CD8-positive, alpha-beta memory T cell (primary cell): ENCODE measurements at regions not wholly inside any gene's neighbourhood (a gene's known extent, or its start where the extent isn't known, plus 50 kb on each side); places are given as distances from the start of the nearest gene placed in this dataset.

Source experiments
- CTCF ChIA-PET: fragments of 350-600 bp; sonication (Branson Sonifier 250); formaldehyde crosslinking; loops from one replicate; lab custom pipeline; 2021; ENCODE audit warnings: antibody characterized with exemption; lab: Charles Lee
- POLR2A ChIA-PET: fragments of 350-600 bp; sonication (Branson Sonifier 250); formaldehyde crosslinking; loops from one replicate; lab custom pipeline; 2021; ENCODE audit warnings: antibody characterized with exemption; lab: Charles Lee
- DNase-seq, 5 donors: peaks; one replicate each; pipeline versions ENCODE4 v3.0.0 to v3.0.0-alpha.2; 2020 to 2022; ENCODE audit warnings: mixed read lengths in 1 of 5
- H3K27ac ChIP-seq: one replicate; pipeline ENCODE4 v1.7.0; 2013; ENCODE audit warnings: low read depth, mild to moderate bottlenecking, low read length, moderate library complexity
- H3K27me3 ChIP-seq: 2 replicates; pipeline ENCODE4 v1.7.0; 2013; ENCODE audit warnings: low read length, mild to moderate bottlenecking; ENCODE audit not compliant: insufficient read depth, poor library complexity, severe bottlenecking
- H3K36me3 ChIP-seq: 2 replicates; pipeline ENCODE4 v1.7.0; 2013; ENCODE audit warnings: mild to moderate bottlenecking, low read length, moderate library complexity; ENCODE audit not compliant: insufficient read depth
- H3K4me1 ChIP-seq: 2 replicates; pipeline ENCODE4 v1.7.0; 2013; ENCODE audit warnings: mild to moderate bottlenecking, low read length, moderate library complexity; ENCODE audit not compliant: insufficient read depth
- H3K4me3 ChIP-seq: 2 replicates; pipeline ENCODE4 v1.7.0; 2013; ENCODE audit warnings: mild to moderate bottlenecking, low read length
- H3K9me3 ChIP-seq: 2 replicates; pipeline ENCODE4 v1.7.0; 2013; ENCODE audit warnings: mild to moderate bottlenecking, low read length
- H3K27ac Mint-ChIP-seq, 8 donors: one replicate each; pipeline ENCODE4 v1.8.0; 2020 to 2021; ENCODE audit warnings: mixed read lengths in 8 of 8, mild to moderate bottlenecking in 6 of 8, inconsistent platforms in 3 of 8, moderate library complexity in 3 of 8
- H3K27me3 Mint-ChIP-seq, 2 donors: one replicate each; pipeline ENCODE4 v1.8.0; 2020 to 2021; ENCODE audit warnings: mixed read lengths in 2 of 2, mild to moderate bottlenecking in 1 of 2, moderate library complexity in 1 of 2
- H3K36me3 Mint-ChIP-seq, 3 donors: one replicate each; pipeline ENCODE4 v1.8.0; 2020 to 2021; ENCODE audit warnings: mixed read lengths in 3 of 3, inconsistent platforms in 1 of 3, mild to moderate bottlenecking in 1 of 3
- H3K4me1 Mint-ChIP-seq, 3 donors: one replicate each; pipeline ENCODE4 v1.8.0; 2020 to 2021; ENCODE audit warnings: mixed read lengths in 3 of 3, inconsistent platforms in 1 of 3, mild to moderate bottlenecking in 1 of 3
- H3K4me3 Mint-ChIP-seq, 7 donors: one replicate each; pipeline ENCODE4 v1.8.0; 2020 to 2021; ENCODE audit warnings: mixed read lengths in 7 of 7, mild to moderate bottlenecking in 6 of 7, moderate library complexity in 4 of 7, inconsistent platforms in 2 of 7
- H3K9me3 Mint-ChIP-seq, 5 donors: one replicate each; pipeline ENCODE4 v1.8.0; 2020 to 2022; ENCODE audit warnings: mixed read lengths in 5 of 5, mild to moderate bottlenecking in 3 of 5, moderate library complexity in 2 of 5, inconsistent platforms in 1 of 5

DNA sequence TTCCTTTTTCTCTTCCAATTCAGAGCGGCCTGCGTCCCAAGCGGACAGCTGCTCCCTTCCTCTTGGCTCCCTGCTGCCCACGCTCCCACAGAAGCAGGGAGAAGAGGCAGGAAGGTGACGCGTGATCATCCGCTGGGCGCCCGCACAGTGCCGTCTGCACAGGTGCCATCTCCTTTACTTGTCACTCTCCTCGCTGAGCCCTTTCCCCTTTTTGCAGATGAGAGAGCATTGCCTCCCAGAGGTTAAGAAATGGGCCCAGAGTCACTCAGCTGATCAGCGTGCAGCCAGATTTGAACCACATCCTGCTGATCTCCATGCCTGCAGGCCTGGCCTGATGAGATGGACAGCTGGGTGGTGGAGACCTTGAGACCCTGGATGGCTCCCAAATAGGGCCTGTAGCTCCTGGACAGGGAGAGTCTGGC, 299.8 kb downstream of the SEC14L1 start:
- no peaks in the 10 kb centered on the region for H3K9me3 Mint-ChIP-seq
- Histone ChIP-seq H3K27me3 (no peaks in the 10 kb centered on the region), H3K27ac (peak overlapping the region; percentile 66), H3K36me3 (no peaks in the 10 kb centered on the region), H3K9me3 (no peaks in the 10 kb centered on the region), H3K4me1 (peaks cover 100% of the 10 kb centered on the region), H3K4me3 (peak overlapping the region; percentile 56)
- H3K4me1 Mint-ChIP-seq = peaks cover 94 to 100% (median 100%) of the 10 kb centered on the region in 3 donors
- peaks cover 0 to 3% of the 10 kb centered on the region in 2 donors for H3K27me3 Mint-ChIP-seq
- no peak for DNase-seq
- H3K4me3 Mint-ChIP-seq = peak overlapping the region in 6 of 7 donors; percentile 75 to 88 (median 76)
- ChIA-PET POLR2A (interaction anchor here (0.9 to 5.9 kb wide), 17 partner anchors 9 to 109 kb away, joined by 3 to 100 read pairs (median 9); no protein-coding TSS in a partner anchor), CTCF (interaction anchor here (0.8 to 6.1 kb wide), 21 partner anchors 10 to 110 kb away, joined by 3 to 74 read pairs (median 7); no protein-coding TSS in a partner anchor)
- peaks cover 0 to 1% (median 0%) of the 10 kb centered on the region in 3 donors for H3K36me3 Mint-ChIP-seq
- H3K27ac Mint-ChIP-seq = peak overlapping the region; percentile 87 to 100 (median 98)

DNA sequence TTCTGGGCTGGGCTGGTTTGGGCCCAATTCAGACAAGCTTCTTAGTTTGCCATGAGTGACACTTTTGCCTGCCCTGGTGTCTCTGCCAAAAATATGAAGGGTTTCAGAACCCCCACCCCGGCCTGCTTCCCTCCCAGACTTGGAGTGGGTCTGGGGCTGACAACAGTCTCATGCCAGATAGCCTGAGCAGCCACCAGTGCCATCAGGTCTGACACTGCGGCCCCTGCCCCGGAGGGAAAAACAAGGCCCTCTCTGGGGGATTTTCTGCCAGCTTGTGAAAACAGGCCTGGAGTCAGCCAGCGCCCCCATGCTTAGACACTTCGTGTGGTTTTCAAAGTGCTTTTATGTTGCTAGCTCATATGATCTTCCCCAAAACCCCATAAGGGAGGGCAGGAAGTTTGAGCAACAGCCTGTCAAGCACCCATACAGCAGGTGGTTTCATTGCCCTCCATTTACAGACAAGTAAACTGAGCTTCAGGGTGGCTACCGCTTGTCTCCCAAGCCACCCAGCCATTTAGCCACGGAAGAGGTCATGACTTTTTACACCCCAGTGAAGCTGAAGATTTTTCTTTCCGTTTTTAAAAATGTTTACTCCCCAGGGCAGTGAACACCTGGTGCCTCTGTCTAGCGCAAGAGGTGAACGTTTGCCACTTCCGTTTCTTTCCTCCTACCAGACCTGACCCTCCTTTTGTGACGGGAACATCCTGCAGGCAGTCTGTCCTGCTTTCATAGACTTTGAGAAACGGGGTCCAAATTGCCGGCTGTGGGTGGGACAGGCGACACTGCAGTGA, 300.6 kb downstream of the SEC14L1 start:
- no peaks in the 10 kb centered on the region for H3K36me3 ChIP-seq
- H3K4me3 Mint-ChIP-seq = peak overlapping the region; percentile 38 to 88 (median 76)
- no peaks in the 10 kb centered on the region for H3K9me3 ChIP-seq
- peaks cover 94 to 100% (median 100%) of the 10 kb centered on the region in 3 donors for H3K4me1 Mint-ChIP-seq
- ChIA-PET POLR2A (interaction anchor here (0.7 to 5.9 kb wide), 23 partner anchors 8 to 517 kb away, joined by 3 to 100 read pairs (median 7); partner anchors contain the start of gene TNRC6C), CTCF (interaction anchor here (0.7 to 6.1 kb wide), 23 partner anchors 9 to 125 kb away, joined by 3 to 74 read pairs (median 6); no protein-coding TSS in a partner anchor)
- H3K4me1 ChIP-seq = peaks cover 100% of the 10 kb centered on the region
- peak overlapping the region; percentile 66 for H3K27ac ChIP-seq
- H3K4me3 ChIP-seq = peak overlapping the region; percentile 56
- H3K9me3 Mint-ChIP-seq = no peaks in the 10 kb centered on the region
- peaks cover 0 to 3% (median 0%) of the 10 kb centered on the region in 3 donors for H3K36me3 Mint-ChIP-seq
- peaks cover 0 to 5% of the 10 kb centered on the region in 2 donors for H3K27me3 Mint-ChIP-seq
- DNase-seq = peak; percentile 65 to 93 (median 88)
- no peaks in the 10 kb centered on the region for H3K27me3 ChIP-seq
- H3K27ac Mint-ChIP-seq = peak overlapping the region; percentile 87 to 100 (median 98)

DNA sequence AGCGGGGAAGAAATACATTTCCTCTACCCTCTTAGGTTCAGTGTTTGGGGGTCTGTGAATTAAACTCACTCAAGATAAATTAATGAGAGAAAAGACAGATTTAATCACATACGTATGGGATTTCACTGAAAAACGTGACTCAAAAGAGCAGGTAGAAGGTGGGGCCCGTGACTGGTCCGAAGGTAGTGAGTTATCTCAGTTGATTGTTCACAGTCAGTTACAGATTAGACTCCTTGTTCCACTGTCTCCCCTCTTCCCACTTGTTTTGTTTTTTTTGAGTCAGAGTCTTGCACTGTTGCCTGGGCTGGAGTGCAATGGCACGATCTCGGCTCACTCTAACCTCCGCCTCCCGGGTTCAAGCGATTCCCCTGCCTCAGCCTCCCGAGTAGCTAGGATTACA, 301.2 kb downstream of the SEC14L1 start:
- POLR2A ChIA-PET = interaction anchor here (0.7 to 5.9 kb wide), 20 partner anchors 8 to 516 kb away, joined by 3 to 100 read pairs (median 8); partner anchors contain the start of gene TNRC6C
- DNase-seq = no peak
- H3K4me3 ChIP-seq = no peak overlapping the region

DNA sequence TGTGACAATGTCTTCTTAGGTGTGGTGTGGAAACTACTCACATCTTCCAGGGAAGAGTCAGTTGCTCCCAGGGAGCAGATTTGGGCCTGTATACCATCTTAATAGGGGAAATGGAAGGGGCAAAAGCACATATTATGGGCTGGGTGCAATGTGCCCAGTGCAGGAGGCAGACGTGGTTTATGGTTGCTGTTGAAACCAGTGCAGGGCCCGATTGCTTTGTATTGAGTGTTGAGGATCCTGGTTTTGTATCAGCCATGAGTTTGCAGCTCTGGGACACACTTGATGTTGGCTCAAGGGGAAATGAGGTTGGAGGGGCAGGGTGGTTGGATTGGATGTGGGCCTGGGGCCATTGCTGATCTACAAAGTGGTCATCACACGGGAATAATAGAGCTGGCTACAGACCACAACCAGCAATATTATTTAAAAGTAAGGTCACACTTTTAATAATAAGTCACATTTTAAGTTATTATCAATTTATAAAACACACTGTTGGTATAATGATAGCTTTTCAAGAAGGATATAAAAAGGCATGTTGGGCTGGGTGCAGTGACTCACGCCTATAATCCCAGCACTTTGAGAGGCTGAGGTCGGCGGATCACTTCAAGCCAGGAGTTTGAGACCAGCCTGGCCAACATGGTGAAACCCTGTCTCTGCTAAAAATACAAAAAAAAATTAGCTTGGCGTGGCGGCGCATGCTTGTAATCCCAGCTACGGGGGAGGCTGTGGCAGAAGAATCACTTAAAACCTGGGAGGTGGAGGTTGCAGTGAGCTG, 302.4 kb downstream of the SEC14L1 start:
- H3K4me1 ChIP-seq = peaks cover 100% of the 10 kb centered on the region
- peak overlapping the region; percentile 68 to 84 (median 77) for H3K4me3 Mint-ChIP-seq
- H3K4me1 Mint-ChIP-seq = peaks cover 91 to 99% (median 98%) of the 10 kb centered on the region in 3 donors

More for the DNA sequence above, 301.2 kb downstream of the SEC14L1 start:
- H3K27ac Mint-ChIP-seq = peak overlapping the region; percentile 87 to 100 (median 98)
- H3K4me3 Mint-ChIP-seq = peak overlapping the region; percentile 38 to 88 (median 76)
- Histone ChIP-seq H3K36me3 (no peaks in the 10 kb centered on the region), H3K27ac (peak overlapping the region; percentile 66), H3K9me3 (no peaks in the 10 kb centered on the region), H3K27me3 (no peaks in the 10 kb centered on the region), H3K4me1 (peaks cover 100% of the 10 kb centered on the region)
- CTCF ChIA-PET = interaction anchor here (1.0 to 6.1 kb wide), 15 partner anchors 8 to 111 kb away, joined by 3 to 74 read pairs (median 11); no protein-coding TSS in a partner anchor
- no peaks in the 10 kb centered on the region for H3K9me3 Mint-ChIP-seq
- H3K4me1 Mint-ChIP-seq = peaks cover 94 to 100% (median 100%) of the 10 kb centered on the region in 3 donors
- peaks cover 0 to 4% (median 0%) of the 10 kb centered on the region in 3 donors for H3K36me3 Mint-ChIP-seq
- H3K27me3 Mint-ChIP-seq = peaks cover 0 to 5% of the 10 kb centered on the region in 2 donors

DNA sequence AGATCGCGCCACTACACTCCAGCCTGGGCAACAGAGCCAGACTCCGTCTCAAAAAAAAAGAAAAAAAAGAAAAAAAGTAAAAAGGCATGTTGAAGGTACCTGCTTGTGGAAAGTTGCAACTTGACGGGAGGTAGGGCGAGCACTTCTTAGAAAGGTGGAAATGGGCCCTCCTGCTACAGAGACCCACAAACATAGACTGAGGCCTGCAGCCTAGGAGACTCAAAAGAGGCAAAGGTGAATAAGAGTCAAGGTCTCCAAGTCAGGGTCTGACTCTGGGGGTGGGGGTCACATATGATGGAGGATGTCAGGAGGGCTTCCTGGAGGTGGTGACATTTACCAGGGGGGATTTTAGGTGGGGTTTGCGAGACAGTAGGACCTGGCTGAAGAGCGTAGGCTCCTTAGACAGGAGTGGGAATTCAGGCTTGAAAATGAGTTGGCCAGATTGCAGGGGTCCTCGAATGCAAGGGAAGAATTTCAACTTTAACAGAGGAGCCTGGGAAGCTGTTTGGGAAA, 303.0 kb downstream of the SEC14L1 start:
- peaks cover 87 to 97% (median 97%) of the 10 kb centered on the region in 3 donors for H3K4me1 Mint-ChIP-seq
- ChIA-PET POLR2A (interaction anchor here (1.3 to 5.9 kb wide), 5 partner anchors 9 to 515 kb away, joined by 3 to 100 read pairs (median 9); partner anchors contain the start of gene TNRC6C), CTCF (interaction anchor here (1.0 to 6.1 kb wide), 10 partner anchors 9 to 111 kb away, joined by 3 to 74 read pairs (median 5); no protein-coding TSS in a partner anchor)
- Histone ChIP-seq H3K27me3 (no peaks in the 10 kb centered on the region), H3K4me3 (peak overlapping the region; percentile 66), H3K9me3 (no peaks in the 10 kb centered on the region), H3K4me1 (peaks cover 100% of the 10 kb centered on the region), H3K27ac (peak overlapping the region; percentile 71), H3K36me3 (no peaks in the 10 kb centered on the region)
- no peak for DNase-seq
- peaks cover 0 to 5% of the 10 kb centered on the region in 2 donors for H3K27me3 Mint-ChIP-seq
- peak overlapping the region; percentile 55 to 84 (median 77) for H3K4me3 Mint-ChIP-seq
- H3K36me3 Mint-ChIP-seq = peaks cover 0 to 7% (median 0%) of the 10 kb centered on the region in 3 donors
- no peaks in the 10 kb centered on the region for H3K9me3 Mint-ChIP-seq
- H3K27ac Mint-ChIP-seq = peak overlapping the region; percentile 87 to 100 (median 98)

More for the DNA sequence above, 302.4 kb downstream of the SEC14L1 start:
- Histone ChIP-seq H3K4me3 (peak overlapping the region; percentile 66), H3K9me3 (no peaks in the 10 kb centered on the region), H3K27ac (peak overlapping the region; percentile 3), H3K27me3 (no peaks in the 10 kb centered on the region), H3K36me3 (no peaks in the 10 kb centered on the region)
- DNase-seq = no peak
- POLR2A ChIA-PET = interaction anchor here (1.3 to 5.9 kb wide), 3 partner anchors 10 to 516 kb away, joined by 3 to 100 read pairs (median 7); partner anchors contain the start of gene TNRC6C
- Mint-ChIP-seq H3K36me3 (peaks cover 0 to 6% (median 0%) of the 10 kb centered on the region in 3 donors), H3K9me3 (no peaks in the 10 kb centered on the region), H3K27me3 (peaks cover 0 to 5% of the 10 kb centered on the region in 2 donors), H3K27ac (peak overlapping the region; percentile 87 to 100 (median 98))
- CTCF ChIA-PET = interaction anchor here (0.9 to 6.1 kb wide), 8 partner anchors 8 to 69 kb away, joined by 3 to 74 read pairs (median 4); no protein-coding TSS in a partner anchor

DNA sequence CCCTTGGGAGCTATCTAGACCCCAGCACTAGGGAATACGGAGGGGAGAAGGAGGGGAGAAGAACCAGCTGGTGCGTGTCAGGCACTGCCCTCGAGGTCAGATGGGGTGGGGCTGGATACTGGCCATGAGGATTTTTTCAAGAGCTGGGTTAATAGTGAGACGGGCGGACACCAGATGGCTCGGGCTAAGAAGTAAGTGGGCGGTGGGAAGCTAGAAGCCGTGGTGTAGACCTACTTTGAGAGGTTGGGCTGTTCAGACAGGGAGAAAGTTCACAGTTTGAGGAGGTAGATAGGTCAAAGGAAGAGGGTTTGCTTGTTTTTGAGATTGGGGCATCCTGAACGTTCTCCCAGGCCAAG, 303.8 kb downstream of the SEC14L1 start:
- no peaks in the 10 kb centered on the region for H3K9me3 Mint-ChIP-seq

More for the DNA sequence above, 303.8 kb downstream of the SEC14L1 start:
- Mint-ChIP-seq H3K27ac (peak overlapping the region; percentile 87 to 100 (median 98)), H3K4me1 (peaks cover 87 to 97% (median 97%) of the 10 kb centered on the region in 3 donors), H3K36me3 (peaks cover 0 to 11% (median 0%) of the 10 kb centered on the region in 3 donors), H3K27me3 (peaks cover 0 to 5% of the 10 kb centered on the region in 2 donors), H3K4me3 (peak overlapping the region; percentile 68 to 84 (median 81))
- no peak for DNase-seq
- H3K9me3 ChIP-seq = no peaks in the 10 kb centered on the region
- peaks cover 100% of the 10 kb centered on the region for H3K4me1 ChIP-seq
- ChIA-PET CTCF (interaction anchor here (0.8 to 6.1 kb wide), 24 partner anchors 8 to 169 kb away, joined by 3 to 74 read pairs (median 6); no protein-coding TSS in a partner anchor), POLR2A (interaction anchor here (0.7 to 5.9 kb wide), 23 partner anchors 8 to 708 kb away, joined by 3 to 100 read pairs (median 5); partner anchors contain the start of gene TNRC6C)
- H3K36me3 ChIP-seq = no peaks in the 10 kb centered on the region
- H3K27ac ChIP-seq = peak overlapping the region; percentile 71
- no peaks in the 10 kb centered on the region for H3K27me3 ChIP-seq
- peak overlapping the region; percentile 66 for H3K4me3 ChIP-seq
